HG02885 (cell line): ENCODE measurements at regions not wholly inside any gene's neighbourhood (a gene's known extent, or its start where the extent isn't known, plus 50 kb on each side); places are given as distances from the start of the nearest gene placed in this dataset.
"Not testable (repeated sequence)": the region's sequence is repeated elsewhere in the genome, so short reads cannot be mapped to it uniquely, and the experiment has no call there.

Source experiments
- ATAC-seq: cut with Tn5 transposase; IDR thresholded peaks from one replicate; pipeline ENCODE4 v1.9.1; 2021; ENCODE audit warnings: mild to moderate bottlenecking; ENCODE audit not compliant: unreplicated experiment, poor library complexity

- ATAC-seq, result no peak
Measured at GRCh38 chr10:23540401-23541030, 101.6 kb downstream of the OTUD1 start.

GRCh38 chr10:23543691-23544380, 105.0 kb downstream of the OTUD1 start:
- no peak for ATAC-seq

GRCh38 chr10:23545866-23546265, 107.0 kb downstream of the OTUD1 start:
- ATAC-seq, result not testable (repeated sequence)

- ATAC-seq, result no peak
Measured at GRCh38 chr10:23556727-23557440, 118.0 kb downstream of the OTUD1 start.

- ATAC-seq, result no peak
Measured at GRCh38 chr10:23557777-23558176, 118.9 kb downstream of the OTUD1 start.

GRCh38 chr10:23558361-23558799, 119.5 kb downstream of the OTUD1 start:
- no peak for ATAC-seq

GRCh38 chr10:23568996-23569395, 130.1 kb downstream of the OTUD1 start:
- ATAC-seq, result no peak

- ATAC-seq, result no peak
Measured at GRCh38 chr10:23571884-23572283, 133.0 kb downstream of the OTUD1 start.

GRCh38 chr10:23581906-23582450, 143.1 kb downstream of the OTUD1 start:
- ATAC-seq, result no peak

- no peak for ATAC-seq
Measured at GRCh38 chr10:23584396-23584795, 145.5 kb downstream of the OTUD1 start.

GRCh38 chr10:23585186-23585585, 146.3 kb downstream of the OTUD1 start:
- ATAC-seq, result no peak

GRCh38 chr10:23585666-23586065, 146.8 kb downstream of the OTUD1 start:
- ATAC-seq, result no peak

GRCh38 chr10:23595278-23595677, 156.4 kb downstream of the OTUD1 start:
- not testable (repeated sequence) for ATAC-seq

- ATAC-seq, result no peak
Measured at GRCh38 chr10:23604613-23605012, 165.7 kb downstream of the OTUD1 start.

GRCh38 chr10:23606456-23606855, 167.6 kb downstream of the OTUD1 start:
- ATAC-seq, result no peak

- no peak for ATAC-seq
Measured at GRCh38 chr10:23608926-23609325, 170.1 kb downstream of the OTUD1 start.

GRCh38 chr10:23610626-23611307, 171.9 kb downstream of the OTUD1 start:
- no peak for ATAC-seq

GRCh38 chr10:23611308-23612029, 172.6 kb downstream of the OTUD1 start:
- no peak for ATAC-seq

GRCh38 chr10:23613900-23614299, 175.0 kb downstream of the OTUD1 start:
- peak; percentile 63 for ATAC-seq

GRCh38 chr10:23614483-23614882, 175.6 kb downstream of the OTUD1 start:
- ATAC-seq, result peak; percentile 50
